H1 (cell line): ENCODE measurements at regions not wholly inside any gene's neighbourhood (a gene's known extent, or its start where the extent isn't known, plus 50 kb on each side); places are given as distances from the start of the nearest gene placed in this dataset.

Experiments
- EGR1 ChIP-seq: IDR thresholded peaks from 2 replicates; pipeline ENCODE4 v1.6.1; 2011; ENCODE audit warnings: low read depth, low read length, borderline replicate concordance
- EZH2 ChIP-seq: fragments of 200-600 bp; sonication (generic); IDR thresholded peaks from 2 replicates; pipeline ENCODE4 v1.7.1; 2012; ENCODE audit warnings: low read depth, mild to moderate bottlenecking, moderate library complexity, low read length, inconsistent platforms; ENCODE audit not compliant: severe bottlenecking
- RXRA ChIP-seq: IDR thresholded peaks from 2 replicates; pipeline ENCODE4 v1.6.1; 2011; ENCODE audit warnings: low read depth, mild to moderate bottlenecking, low read length, moderate library complexity; ENCODE audit not compliant: insufficient read depth
- SP2 ChIP-seq: IDR thresholded peaks from 2 replicates; pipeline ENCODE4 v1.6.1; 2012; ENCODE audit warnings: mild to moderate bottlenecking, low read length, inconsistent platforms
- TF ChIP-seq, protein P1 (sequence below): IDR thresholded peaks from 2 replicates; pipeline ENCODE4 v1.6.1; 2012; ENCODE audit warnings: inconsistent platforms
- TF ChIP-seq, protein P2 (sequence below), 3 experiments: IDR thresholded peaks; 1 replicate in 2 of 3; 2 replicates in 1 of 3; pipeline versions ENCODE4 v1.5.1 to v1.6.1; 2011; ENCODE audit warnings: low read length in 3 of 3, mild to moderate bottlenecking in 3 of 3, inconsistent platforms in 2 of 3, low read depth in 1 of 3, moderate library complexity in 1 of 3; ENCODE audit not compliant: insufficient read depth in 1 of 3; ENCODE audit errors: control extremely low read depth in 1 of 3

- TF ChIP-seq RXRA (no peak), EGR1 (no peak), SP2 (no peak), EZH2 (no peak)
- TF ChIP-seq, protein P1, sequence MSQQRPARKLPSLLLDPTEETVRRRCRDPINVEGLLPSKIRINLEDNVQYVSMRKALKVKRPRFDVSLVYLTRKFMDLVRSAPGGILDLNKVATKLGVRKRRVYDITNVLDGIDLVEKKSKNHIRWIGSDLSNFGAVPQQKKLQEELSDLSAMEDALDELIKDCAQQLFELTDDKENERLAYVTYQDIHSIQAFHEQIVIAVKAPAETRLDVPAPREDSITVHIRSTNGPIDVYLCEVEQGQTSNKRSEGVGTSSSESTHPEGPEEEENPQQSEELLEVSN, result no peak
- TF ChIP-seq, protein P2, sequence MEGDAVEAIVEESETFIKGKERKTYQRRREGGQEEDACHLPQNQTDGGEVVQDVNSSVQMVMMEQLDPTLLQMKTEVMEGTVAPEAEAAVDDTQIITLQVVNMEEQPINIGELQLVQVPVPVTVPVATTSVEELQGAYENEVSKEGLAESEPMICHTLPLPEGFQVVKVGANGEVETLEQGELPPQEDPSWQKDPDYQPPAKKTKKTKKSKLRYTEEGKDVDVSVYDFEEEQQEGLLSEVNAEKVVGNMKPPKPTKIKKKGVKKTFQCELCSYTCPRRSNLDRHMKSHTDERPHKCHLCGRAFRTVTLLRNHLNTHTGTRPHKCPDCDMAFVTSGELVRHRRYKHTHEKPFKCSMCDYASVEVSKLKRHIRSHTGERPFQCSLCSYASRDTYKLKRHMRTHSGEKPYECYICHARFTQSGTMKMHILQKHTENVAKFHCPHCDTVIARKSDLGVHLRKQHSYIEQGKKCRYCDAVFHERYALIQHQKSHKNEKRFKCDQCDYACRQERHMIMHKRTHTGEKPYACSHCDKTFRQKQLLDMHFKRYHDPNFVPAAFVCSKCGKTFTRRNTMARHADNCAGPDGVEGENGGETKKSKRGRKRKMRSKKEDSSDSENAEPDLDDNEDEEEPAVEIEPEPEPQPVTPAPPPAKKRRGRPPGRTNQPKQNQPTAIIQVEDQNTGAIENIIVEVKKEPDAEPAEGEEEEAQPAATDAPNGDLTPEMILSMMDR (IDR thresholded peaks at IDR 0.05; ENCODE audit: control extremely low read depth in 1 of 3, insufficient read depth in 1 of 3, low read depth in 1 of 3, low read length in 3 of 3), result no peak
These were observed 174.7 kb downstream of the LPIN1 start (continued) for GRCh38 chr2:11920993-11921583.
